ENCODE measurements at regions not wholly inside any gene's neighbourhood (a gene's known extent, or its start where the extent isn't known, plus 50 kb on each side); places are given as distances from the start of the nearest gene placed in this dataset.

GRCh38 chr6:10048370-10049297, 366.2 kb downstream of the TFAP2A start:
- H3K56ac ChIP-seq (ENCODE audit: extremely low read depth, insufficient read depth, low read length): no peak overlapping the region
- no peak overlapping the region for H3K23ac ChIP-seq (ENCODE audit: low read depth, low read length)
- no peak overlapping the region for H3K18ac ChIP-seq (ENCODE audit: low read depth, low read length)
- DNase-seq: no peak
- no peak overlapping the region for H2AK5ac ChIP-seq (ENCODE audit: low read depth, low read length)
- no peak overlapping the region for H3K9ac ChIP-seq (ENCODE audit: low read depth, low read length)
- no peaks in the 10 kb centered on the region for H4K20me1 ChIP-seq (ENCODE audit: insufficient read depth, low read length)
- no peak overlapping the region for H3K4ac ChIP-seq (ENCODE audit: low read depth, low read length)
- H3K27ac ChIP-seq (ENCODE audit: insufficient read depth, low read length): no peak overlapping the region
- dilution Hi-C loops (cut with HindIII; ENCODE audit: low sequenced_read_pairs, unreplicated experiment) (no loop called here), in situ Hi-C loops (cut with MboI; ENCODE audit: low sequenced_read_pairs) (no loop called here), intact Hi-C loops (cut with micrococcal nuclease) (no loop called here)
- no peaks in the 10 kb centered on the region for H3K4me1 ChIP-seq (ENCODE audit: control insufficient read depth, insufficient read depth, low read length)
- ChIA-PET POLR2A (ENCODE audit: unreplicated experiment) (no interaction called here), CTCF (interaction anchor here (0.6 to 2.1 kb wide), 4 partner anchors 12 to 1139 kb away, joined by 3 to 5 read pairs (median 3); no protein-coding TSS in a partner anchor)
- H3K9me3 ChIP-seq (ENCODE audit: control insufficient read depth, insufficient read depth, low read length): peaks cover 3% of the 10 kb centered on the region; the same call in 1 of the 2 replicates
- no TSS peak for BruUV-seq (replicated peaks)
- no peak for TF ChIP-seq RAD21 (IDR thresholded peaks at IDR 0.05; ENCODE audit: low read length)
- TF ChIP-seq CHD1 (IDR thresholded peaks at IDR 0.05; ENCODE audit: low read depth, low read length): no peak
- TF ChIP-seq MAFK (IDR thresholded peaks at IDR 0.05; ENCODE audit: low read depth, low read length): no peak
- no peak for TF ChIP-seq NFE2L2 (IDR thresholded peaks at IDR 0.05; ENCODE audit: low read depth, low read length)
- TF ChIP-seq FOS (IDR thresholded peaks at IDR 0.05; ENCODE audit: low read depth, low read length): no peak
- TF ChIP-seq MXI1 (IDR thresholded peaks at IDR 0.05; ENCODE audit: borderline replicate concordance, low read depth, low read length): no peak
- ATAC-seq (ENCODE audit: low read depth): no peak
- no peak overlapping the region for H2BK15ac ChIP-seq (ENCODE audit: low read depth, low read length)
- no peak overlapping the region for H4K8ac ChIP-seq (ENCODE audit: low read depth in 2 of 2, low read length in 2 of 2)
- H2BK5ac ChIP-seq (ENCODE audit: low read depth, low read length, poor library complexity, severe bottlenecking): no peak overlapping the region
- no peak overlapping the region for H3K14ac ChIP-seq (replicated peaks; ENCODE audit: low read depth, low read length)
- no peak overlapping the region for H2AFZ ChIP-seq (replicated peaks; ENCODE audit: low read length, poor library complexity)
- no peaks in the 10 kb centered on the region for H3K36me3 ChIP-seq (ENCODE audit: control insufficient read depth, insufficient read depth, low read length)
- H2BK120ac ChIP-seq (ENCODE audit: low read depth, low read length): no peak overlapping the region
- WGBS, 2 experiments (ENCODE audit: extremely low coverage in 2 of 2, insufficient read length in 1 of 2): no CpG with 5 or more reads among the region's 6 CpGs
- no peak overlapping the region for H4K91ac ChIP-seq (ENCODE audit: insufficient read depth, low read depth, low read length)
- H3K27me3 ChIP-seq (ENCODE audit: control insufficient read depth, insufficient read depth, low read length): no peaks in the 10 kb centered on the region
- H3K4me3 ChIP-seq (ENCODE audit: insufficient read depth, low read depth, low read length): no peak overlapping the region
- no peaks in the 10 kb centered on the region for H3K79me1 ChIP-seq (ENCODE audit: low read depth in 1 of 2, low read length in 2 of 2)
- H4K5ac ChIP-seq (ENCODE audit: low read depth, low read length): no peak overlapping the region
- H3K4me2 ChIP-seq (ENCODE audit: low read depth, low read length): no peak overlapping the region
- no peaks in the 10 kb centered on the region for H3K9me1 ChIP-seq (ENCODE audit: insufficient read depth, low read length)
- no peak overlapping the region for H2AK9ac ChIP-seq (replicated peaks; ENCODE audit: low read depth, low read length, poor library complexity)
- no peak overlapping the region for H2BK20ac ChIP-seq (ENCODE audit: low read depth, low read length)
